ENCODE measurements at regions not wholly inside any gene's neighbourhood (a gene's known extent, or its start where the extent isn't known, plus 50 kb on each side); places are given as distances from the start of the nearest gene placed in this dataset.

GRCh38 chr1:168982778-168983177 lies 123.7 kb upstream of the ATP1B1 start:
- TF ChIP-seq JUN (CRISPR knock-in tag; IDR thresholded peaks at IDR 0.05) (no peak), HMGXB4 (CRISPR knock-in tag; IDR thresholded peaks at IDR 0.05) (no peak), NR2C2 (CRISPR knock-in tag; IDR thresholded peaks at IDR 0.05) (no peak), CTCF (IDR thresholded peaks at IDR 0.05) (no peak), SP1 (CRISPR knock-in tag; conservative IDR thresholded peaks at IDR 0.05) (no peak), TCF7 (CRISPR knock-in tag; IDR thresholded peaks at IDR 0.05; ENCODE audit: low read depth) (no peak)
